ENCODE measurements at regions not wholly inside any gene's neighbourhood (a gene's known extent, or its start where the extent isn't known, plus 50 kb on each side); places are given as distances from the start of the nearest gene placed in this dataset.

GRCh38 chr14:61636779-61637178 lies 58.5 kb upstream of the HIF1A start:
- Histone ChIP-seq H3K4me3 (ENCODE audit: low read depth, low read length) (no peak overlapping the region), H3K27ac (ENCODE audit: low read depth, low read length) (no peak overlapping the region), H3K9me3 (ENCODE audit: control insufficient read depth, insufficient read depth, low read length) (no peaks in the 10 kb centered on the region), H3K27me3 (ENCODE audit: control insufficient read depth, insufficient read depth, low read length) (no peaks in the 10 kb centered on the region)
- TF ChIP-seq, protein P1, sequence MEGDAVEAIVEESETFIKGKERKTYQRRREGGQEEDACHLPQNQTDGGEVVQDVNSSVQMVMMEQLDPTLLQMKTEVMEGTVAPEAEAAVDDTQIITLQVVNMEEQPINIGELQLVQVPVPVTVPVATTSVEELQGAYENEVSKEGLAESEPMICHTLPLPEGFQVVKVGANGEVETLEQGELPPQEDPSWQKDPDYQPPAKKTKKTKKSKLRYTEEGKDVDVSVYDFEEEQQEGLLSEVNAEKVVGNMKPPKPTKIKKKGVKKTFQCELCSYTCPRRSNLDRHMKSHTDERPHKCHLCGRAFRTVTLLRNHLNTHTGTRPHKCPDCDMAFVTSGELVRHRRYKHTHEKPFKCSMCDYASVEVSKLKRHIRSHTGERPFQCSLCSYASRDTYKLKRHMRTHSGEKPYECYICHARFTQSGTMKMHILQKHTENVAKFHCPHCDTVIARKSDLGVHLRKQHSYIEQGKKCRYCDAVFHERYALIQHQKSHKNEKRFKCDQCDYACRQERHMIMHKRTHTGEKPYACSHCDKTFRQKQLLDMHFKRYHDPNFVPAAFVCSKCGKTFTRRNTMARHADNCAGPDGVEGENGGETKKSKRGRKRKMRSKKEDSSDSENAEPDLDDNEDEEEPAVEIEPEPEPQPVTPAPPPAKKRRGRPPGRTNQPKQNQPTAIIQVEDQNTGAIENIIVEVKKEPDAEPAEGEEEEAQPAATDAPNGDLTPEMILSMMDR (IDR thresholded peaks at IDR 0.05; ENCODE audit: low read depth, low read length), result no peak
- ChIA-PET CTCF (no interaction called here), POLR2A (no interaction called here)
- no peak for DNase-seq (ENCODE audit: low read depth, low spot score)

DNA sequence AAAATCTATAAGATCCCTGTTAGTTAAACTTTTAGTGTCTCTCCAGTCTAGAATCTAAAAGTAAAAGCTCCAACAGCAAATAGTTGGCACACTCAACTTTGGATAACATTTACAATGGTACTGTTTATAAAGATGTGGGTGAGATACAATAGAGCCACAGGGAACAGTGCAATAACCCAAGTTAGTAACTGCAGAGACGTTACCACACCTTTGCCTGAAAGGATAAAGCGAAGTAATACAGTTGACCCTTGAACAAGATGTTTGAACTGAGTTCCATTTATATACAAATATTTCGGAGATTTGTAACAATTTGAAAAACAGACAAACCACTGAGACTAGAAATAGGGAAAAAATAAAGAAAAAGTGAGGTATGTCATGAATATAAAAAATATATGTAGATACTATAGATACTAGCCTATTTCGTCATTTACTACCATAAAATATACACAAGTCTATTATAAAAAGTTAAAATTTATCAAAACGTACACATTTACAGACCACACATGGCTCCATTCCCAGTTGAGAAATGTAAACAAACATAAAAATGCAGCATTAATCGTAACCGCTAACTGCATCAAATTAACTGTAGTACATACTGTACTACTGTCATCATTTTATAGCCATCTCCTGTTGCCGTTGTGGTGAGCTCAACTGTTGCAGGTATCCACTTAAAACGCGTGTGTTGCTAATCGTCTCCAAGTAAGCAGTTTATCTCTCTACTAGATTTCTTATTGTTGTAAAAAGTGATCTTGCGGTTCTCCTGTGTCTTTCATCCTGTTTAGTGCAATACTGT lies 56.5 kb upstream of the HIF1A start:
- CTCF ChIA-PET, result no interaction called here
- DNase-seq (ENCODE audit: low read depth, low spot score), result no peak
- Histone ChIP-seq H3K4me3 (ENCODE audit: low read depth, low read length) (no peak overlapping the region), H3K27me3 (ENCODE audit: control insufficient read depth, insufficient read depth, low read length) (no peaks in the 10 kb centered on the region), H3K27ac (ENCODE audit: low read depth, low read length) (no peak overlapping the region), H3K9me3 (ENCODE audit: control insufficient read depth, insufficient read depth, low read length) (no peaks in the 10 kb centered on the region)
- POLR2A ChIA-PET, result no interaction called here
- TF ChIP-seq, protein P1 (IDR thresholded peaks at IDR 0.05; ENCODE audit: low read depth, low read length), result no peak

GRCh38 chr14:61640158-61641136 lies 54.9 kb upstream of the HIF1A start:
- POLR2A ChIA-PET, result no interaction called here
- no peak for DNase-seq (ENCODE audit: low read depth, low spot score)
- Histone ChIP-seq H3K4me3 (ENCODE audit: low read depth, low read length) (no peak overlapping the region), H3K9me3 (ENCODE audit: control insufficient read depth, insufficient read depth, low read length) (no peaks in the 10 kb centered on the region), H3K27me3 (ENCODE audit: control insufficient read depth, insufficient read depth, low read length) (no peaks in the 10 kb centered on the region), H3K27ac (ENCODE audit: low read depth, low read length) (no peak overlapping the region)
- CTCF ChIA-PET, result no interaction called here
- TF ChIP-seq, protein P1 (IDR thresholded peaks at IDR 0.05; ENCODE audit: low read depth, low read length), result no peak

- DNase-seq (ENCODE audit: low read depth, low spot score), result no peak
- POLR2A ChIA-PET, result no interaction called here
- H3K27ac ChIP-seq (ENCODE audit: low read depth, low read length), result no peak overlapping the region
Measured at GRCh38 chr14:61641914-61642613, 53.2 kb upstream of the HIF1A start.

More at GRCh38 chr14:61641914-61642613, 53.2 kb upstream of the HIF1A start:
- Histone ChIP-seq H3K27me3 (ENCODE audit: control insufficient read depth, insufficient read depth, low read length) (no peaks in the 10 kb centered on the region), H3K4me3 (ENCODE audit: low read depth, low read length) (no peak overlapping the region), H3K9me3 (ENCODE audit: control insufficient read depth, insufficient read depth, low read length) (no peaks in the 10 kb centered on the region)
- TF ChIP-seq, protein P1 (IDR thresholded peaks at IDR 0.05; ENCODE audit: low read depth, low read length), result no peak
- CTCF ChIA-PET, result no interaction called here
